Breast epithelium (tissue), 3 donors: ENCODE measurements at regions not wholly inside any gene's neighbourhood (a gene's known extent, or its start where the extent isn't known, plus 50 kb on each side); places are given as distances from the start of the nearest gene placed in this dataset.

Source experiments
- POLR2A ChIP-seq: fragments of 450-650 bp; IDR thresholded peaks from one replicate; pipeline ENCODE4 v1.6.1; 2016; ENCODE audit warnings: antibody characterized with exemption, mild to moderate bottlenecking, moderate library complexity
- POLR2AphosphoS5 ChIP-seq, 3 donors: sonication (generic); formaldehyde crosslinking; IDR thresholded peaks; one replicate each; pipeline ENCODE4 v1.6.1; 2017; ENCODE audit warnings: antibody characterized with exemption in 3 of 3
- TF ChIP-seq, protein P1 (sequence below), 3 donors: fragments of 450-650 bp; IDR thresholded peaks; one replicate each; pipeline ENCODE4 v1.5.1; 2016 to 2017; ENCODE audit warnings: antibody characterized with exemption in 3 of 3, mild to moderate bottlenecking in 3 of 3, moderate library complexity in 3 of 3

GRCh38 chr2:106706283-106706682, 179.7 kb downstream of the ST6GAL2 start:
- TF ChIP-seq, protein P1, sequence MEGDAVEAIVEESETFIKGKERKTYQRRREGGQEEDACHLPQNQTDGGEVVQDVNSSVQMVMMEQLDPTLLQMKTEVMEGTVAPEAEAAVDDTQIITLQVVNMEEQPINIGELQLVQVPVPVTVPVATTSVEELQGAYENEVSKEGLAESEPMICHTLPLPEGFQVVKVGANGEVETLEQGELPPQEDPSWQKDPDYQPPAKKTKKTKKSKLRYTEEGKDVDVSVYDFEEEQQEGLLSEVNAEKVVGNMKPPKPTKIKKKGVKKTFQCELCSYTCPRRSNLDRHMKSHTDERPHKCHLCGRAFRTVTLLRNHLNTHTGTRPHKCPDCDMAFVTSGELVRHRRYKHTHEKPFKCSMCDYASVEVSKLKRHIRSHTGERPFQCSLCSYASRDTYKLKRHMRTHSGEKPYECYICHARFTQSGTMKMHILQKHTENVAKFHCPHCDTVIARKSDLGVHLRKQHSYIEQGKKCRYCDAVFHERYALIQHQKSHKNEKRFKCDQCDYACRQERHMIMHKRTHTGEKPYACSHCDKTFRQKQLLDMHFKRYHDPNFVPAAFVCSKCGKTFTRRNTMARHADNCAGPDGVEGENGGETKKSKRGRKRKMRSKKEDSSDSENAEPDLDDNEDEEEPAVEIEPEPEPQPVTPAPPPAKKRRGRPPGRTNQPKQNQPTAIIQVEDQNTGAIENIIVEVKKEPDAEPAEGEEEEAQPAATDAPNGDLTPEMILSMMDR (IDR thresholded peaks at IDR 0.05): no peak
- no peak for TF ChIP-seq POLR2A
- TF ChIP-seq POLR2AphosphoS5 (IDR thresholded peaks at IDR 0.05): no peak
